Activated CD4-positive, alpha-beta T cell treated with anti-CD3 and anti-CD28 coated beads, Interleukin-2, amount 50 U/mL, for 16 hours (primary cell): ENCODE measurements at regions not wholly inside any gene's neighbourhood (a gene's known extent, or its start where the extent isn't known, plus 50 kb on each side); places are given as distances from the start of the nearest gene placed in this dataset.

ENCODE experiments used
- DNase-seq: peaks from one replicate; pipeline ENCODE4 v3.0.0-alpha.2; 2020

GRCh38 chr6:79763301-79763700 is 132.2 kb downstream of the SH3BGRL2 start:
- DNase-seq: no peak

GRCh38 chr6:79762370-79762769 is 131.2 kb downstream of the SH3BGRL2 start:
- no peak for DNase-seq

- no peak for DNase-seq
Measured at GRCh38 chr6:79756496-79756895, 125.4 kb downstream of the SH3BGRL2 start.

GRCh38 chr6:79755967-79756366 is 124.8 kb downstream of the SH3BGRL2 start:
- no peak for DNase-seq
